ENCODE measurements at regions not wholly inside any gene's neighbourhood (a gene's known extent, or its start where the extent isn't known, plus 50 kb on each side); places are given as distances from the start of the nearest gene placed in this dataset.

DNA sequence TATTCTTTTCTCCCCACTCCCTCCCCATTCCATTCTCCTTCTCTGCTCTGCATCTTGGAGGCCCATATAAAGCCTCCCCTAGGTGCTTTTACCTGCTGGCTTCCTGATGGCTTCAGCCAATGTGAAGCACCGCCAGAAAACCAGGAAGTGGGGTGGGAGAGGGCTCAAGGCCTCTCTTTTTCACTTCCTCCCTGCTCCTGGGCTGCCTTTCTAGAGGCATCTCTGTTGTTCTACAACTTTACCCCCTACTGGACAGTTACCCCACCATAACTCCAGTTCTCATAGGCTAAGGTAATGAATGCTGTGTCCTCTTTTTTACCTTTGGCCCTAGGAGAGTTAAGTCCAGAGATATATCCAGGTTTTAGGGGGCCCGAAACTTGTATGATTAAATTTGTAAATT is 62.4 kb upstream of the PPARGC1A start:
- TF ChIP-seq CTCF (IDR thresholded peaks at IDR 0.05): no peak
- TF ChIP-seq POLR2A (IDR thresholded peaks at IDR 0.05): no peak
